ENCODE measurements at regions not wholly inside any gene's neighbourhood (a gene's known extent, or its start where the extent isn't known, plus 50 kb on each side); places are given as distances from the start of the nearest gene placed in this dataset.

GRCh38 chr12:33323823-33324222 lies 115.8 kb downstream of the SYT10 start:
- Histone ChIP-seq H3K27me3 (ENCODE audit: control insufficient read depth, insufficient read depth, low read length) (no peaks in the 10 kb centered on the region), H3K4me1 (ENCODE audit: control insufficient read depth, insufficient read depth, low read length) (no peaks in the 10 kb centered on the region), H3K36me3 (ENCODE audit: control insufficient read depth, insufficient read depth, low read length) (no peaks in the 10 kb centered on the region), H3K9ac (ENCODE audit: low read depth, low read length) (no peak overlapping the region), H3K4me3 (ENCODE audit: low read depth, low read length) (no peak overlapping the region), H3K27ac (ENCODE audit: low read depth, low read length) (no peak overlapping the region), H3K9me3 (ENCODE audit: control insufficient read depth, insufficient read depth, low read length) (no peaks in the 10 kb centered on the region)

GRCh38 chr12:33322519-33322918 lies 117.1 kb downstream of the SYT10 start:
- H3K27me3 ChIP-seq (ENCODE audit: control insufficient read depth, insufficient read depth, low read length) = no peaks in the 10 kb centered on the region
- H3K36me3 ChIP-seq (ENCODE audit: control insufficient read depth, insufficient read depth, low read length) = no peaks in the 10 kb centered on the region
- no peak overlapping the region for H3K4me3 ChIP-seq (ENCODE audit: low read depth, low read length)
- H3K27ac ChIP-seq (ENCODE audit: low read depth, low read length) = no peak overlapping the region
- H3K9ac ChIP-seq (ENCODE audit: low read depth, low read length) = no peak overlapping the region
- no peaks in the 10 kb centered on the region for H3K9me3 ChIP-seq (ENCODE audit: control insufficient read depth, insufficient read depth, low read length)
- no peaks in the 10 kb centered on the region for H3K4me1 ChIP-seq (ENCODE audit: control insufficient read depth, insufficient read depth, low read length)

- Histone ChIP-seq H3K27ac (ENCODE audit: low read depth, low read length) (no peak overlapping the region), H3K27me3 (ENCODE audit: control insufficient read depth, insufficient read depth, low read length) (no peaks in the 10 kb centered on the region)
These were observed 121.9 kb downstream of the SYT10 start for GRCh38 chr12:33317746-33318145.

GRCh38 chr12:33314223-33314622 lies 125.4 kb downstream of the SYT10 start:
- H3K27me3 ChIP-seq (ENCODE audit: control insufficient read depth, insufficient read depth, low read length) = no peaks in the 10 kb centered on the region
- H3K9me3 ChIP-seq (ENCODE audit: control insufficient read depth, insufficient read depth, low read length) = peaks cover 10% of the 10 kb centered on the region; the same call in 1 of the 2 replicates
- no peaks in the 10 kb centered on the region for H3K36me3 ChIP-seq (ENCODE audit: control insufficient read depth, insufficient read depth, low read length)
- H3K27ac ChIP-seq (ENCODE audit: low read depth, low read length) = no peak overlapping the region
- peaks cover 4% of the 10 kb centered on the region; the same call in 1 of the 2 replicates for H3K4me1 ChIP-seq (ENCODE audit: control insufficient read depth, insufficient read depth, low read length)
- H3K4me3 ChIP-seq (ENCODE audit: low read depth, low read length) = no peak overlapping the region
- no peak overlapping the region for H3K9ac ChIP-seq (ENCODE audit: low read depth, low read length)

More at GRCh38 chr12:33317746-33318145, 121.9 kb downstream of the SYT10 start:
- Histone ChIP-seq H3K4me3 (ENCODE audit: low read depth, low read length) (no peak overlapping the region), H3K9ac (ENCODE audit: low read depth, low read length) (no peak overlapping the region), H3K36me3 (ENCODE audit: control insufficient read depth, insufficient read depth, low read length) (no peaks in the 10 kb centered on the region), H3K9me3 (ENCODE audit: control insufficient read depth, insufficient read depth, low read length) (no peaks in the 10 kb centered on the region), H3K4me1 (ENCODE audit: control insufficient read depth, insufficient read depth, low read length) (no peaks in the 10 kb centered on the region)

GRCh38 chr12:33313476-33313875 lies 126.1 kb downstream of the SYT10 start:
- no peaks in the 10 kb centered on the region for H3K27me3 ChIP-seq (ENCODE audit: control insufficient read depth, insufficient read depth, low read length)
- H3K36me3 ChIP-seq (ENCODE audit: control insufficient read depth, insufficient read depth, low read length) = no peaks in the 10 kb centered on the region
- H3K4me3 ChIP-seq (ENCODE audit: low read depth, low read length) = no peak overlapping the region
- no peak overlapping the region for H3K9ac ChIP-seq (ENCODE audit: low read depth, low read length)
- no peak overlapping the region for H3K27ac ChIP-seq (ENCODE audit: low read depth, low read length)
- peaks cover 4% of the 10 kb centered on the region; the same call in 1 of the 2 replicates for H3K4me1 ChIP-seq (ENCODE audit: control insufficient read depth, insufficient read depth, low read length)
- peaks cover 12% of the 10 kb centered on the region for H3K9me3 ChIP-seq (ENCODE audit: control insufficient read depth, insufficient read depth, low read length)

GRCh38 chr12:33310471-33310870 lies 129.1 kb downstream of the SYT10 start:
- Histone ChIP-seq H3K4me1 (ENCODE audit: control insufficient read depth, insufficient read depth, low read length) (peaks cover 4% of the 10 kb centered on the region; the same call in 1 of the 2 replicates), H3K4me3 (ENCODE audit: low read depth, low read length) (no peak overlapping the region), H3K36me3 (ENCODE audit: control insufficient read depth, insufficient read depth, low read length) (no peaks in the 10 kb centered on the region), H3K27ac (ENCODE audit: low read depth, low read length) (no peak overlapping the region), H3K9ac (ENCODE audit: low read depth, low read length) (no peak overlapping the region), H3K27me3 (ENCODE audit: control insufficient read depth, insufficient read depth, low read length) (no peaks in the 10 kb centered on the region), H3K9me3 (ENCODE audit: control insufficient read depth, insufficient read depth, low read length) (peaks cover 12% of the 10 kb centered on the region)

GRCh38 chr12:33304176-33304575 lies 135.4 kb downstream of the SYT10 start:
- Histone ChIP-seq H3K9me3 (ENCODE audit: control insufficient read depth, insufficient read depth, low read length) (peaks cover 4% of the 10 kb centered on the region; the same call in 1 of the 2 replicates), H3K4me1 (ENCODE audit: control insufficient read depth, insufficient read depth, low read length) (no peaks in the 10 kb centered on the region), H3K36me3 (ENCODE audit: control insufficient read depth, insufficient read depth, low read length) (no peaks in the 10 kb centered on the region), H3K27me3 (ENCODE audit: control insufficient read depth, insufficient read depth, low read length) (no peaks in the 10 kb centered on the region), H3K9ac (ENCODE audit: low read depth, low read length) (no peak overlapping the region), H3K27ac (ENCODE audit: low read depth, low read length) (no peak overlapping the region), H3K4me3 (ENCODE audit: low read depth, low read length) (no peak overlapping the region)

- no peak overlapping the region for H3K9ac ChIP-seq (ENCODE audit: low read depth, low read length)
These were observed 143.1 kb downstream of the SYT10 start for GRCh38 chr12:33296529-33296928.

GRCh38 chr12:33290703-33291102 lies 148.9 kb downstream of the SYT10 start:
- H3K36me3 ChIP-seq (ENCODE audit: control insufficient read depth, insufficient read depth, low read length) = no peaks in the 10 kb centered on the region
- no peak overlapping the region for H3K27ac ChIP-seq (ENCODE audit: low read depth, low read length)
- no peaks in the 10 kb centered on the region for H3K4me1 ChIP-seq (ENCODE audit: control insufficient read depth, insufficient read depth, low read length)
- H3K27me3 ChIP-seq (ENCODE audit: control insufficient read depth, insufficient read depth, low read length) = no peaks in the 10 kb centered on the region
- no peaks in the 10 kb centered on the region for H3K9me3 ChIP-seq (ENCODE audit: control insufficient read depth, insufficient read depth, low read length)
- H3K9ac ChIP-seq (ENCODE audit: low read depth, low read length) = no peak overlapping the region
- H3K4me3 ChIP-seq (ENCODE audit: low read depth, low read length) = no peak overlapping the region

More at GRCh38 chr12:33296529-33296928, 143.1 kb downstream of the SYT10 start:
- H3K36me3 ChIP-seq (ENCODE audit: control insufficient read depth, insufficient read depth, low read length) = no peaks in the 10 kb centered on the region
- H3K4me1 ChIP-seq (ENCODE audit: control insufficient read depth, insufficient read depth, low read length) = no peaks in the 10 kb centered on the region
- no peak overlapping the region for H3K27ac ChIP-seq (ENCODE audit: low read depth, low read length)
- H3K27me3 ChIP-seq (ENCODE audit: control insufficient read depth, insufficient read depth, low read length) = no peaks in the 10 kb centered on the region
- no peak overlapping the region for H3K4me3 ChIP-seq (ENCODE audit: low read depth, low read length)
- H3K9me3 ChIP-seq (ENCODE audit: control insufficient read depth, insufficient read depth, low read length) = no peaks in the 10 kb centered on the region

GRCh38 chr12:33283054-33283453 lies 156.6 kb downstream of the SYT10 start:
- no peaks in the 10 kb centered on the region for H3K4me1 ChIP-seq (ENCODE audit: control insufficient read depth, insufficient read depth, low read length)
- H3K27me3 ChIP-seq (ENCODE audit: control insufficient read depth, insufficient read depth, low read length) = no peaks in the 10 kb centered on the region
- no peak overlapping the region for H3K9ac ChIP-seq (ENCODE audit: low read depth, low read length)
- H3K4me3 ChIP-seq (ENCODE audit: low read depth, low read length) = no peak overlapping the region
- H3K36me3 ChIP-seq (ENCODE audit: control insufficient read depth, insufficient read depth, low read length) = no peaks in the 10 kb centered on the region
- H3K27ac ChIP-seq (ENCODE audit: low read depth, low read length) = no peak overlapping the region
- H3K9me3 ChIP-seq (ENCODE audit: control insufficient read depth, insufficient read depth, low read length) = peaks cover 44% of the 10 kb centered on the region

- H3K27ac ChIP-seq (ENCODE audit: low read depth, low read length) = no peak overlapping the region
- H3K4me3 ChIP-seq (ENCODE audit: low read depth, low read length) = no peak overlapping the region
- H3K9ac ChIP-seq (ENCODE audit: low read depth, low read length) = no peak overlapping the region
- H3K4me1 ChIP-seq (ENCODE audit: control insufficient read depth, insufficient read depth, low read length) = no peaks in the 10 kb centered on the region
- H3K9me3 ChIP-seq (ENCODE audit: control insufficient read depth, insufficient read depth, low read length) = peaks cover 48% of the 10 kb centered on the region
- no peaks in the 10 kb centered on the region for H3K36me3 ChIP-seq (ENCODE audit: control insufficient read depth, insufficient read depth, low read length)
- no peaks in the 10 kb centered on the region for H3K27me3 ChIP-seq (ENCODE audit: control insufficient read depth, insufficient read depth, low read length)
These were observed 162.2 kb downstream of the SYT10 start for GRCh38 chr12:33277376-33277775.

- no peaks in the 10 kb centered on the region for H3K4me1 ChIP-seq (ENCODE audit: control insufficient read depth, insufficient read depth, low read length)
- H3K9ac ChIP-seq (ENCODE audit: low read depth, low read length) = no peak overlapping the region
- no peaks in the 10 kb centered on the region for H3K36me3 ChIP-seq (ENCODE audit: control insufficient read depth, insufficient read depth, low read length)
- H3K27me3 ChIP-seq (ENCODE audit: control insufficient read depth, insufficient read depth, low read length) = no peaks in the 10 kb centered on the region
- H3K9me3 ChIP-seq (ENCODE audit: control insufficient read depth, insufficient read depth, low read length) = no peaks in the 10 kb centered on the region
- H3K4me3 ChIP-seq (ENCODE audit: low read depth, low read length) = no peak overlapping the region
- no peak overlapping the region for H3K27ac ChIP-seq (ENCODE audit: low read depth, low read length)
These were observed 172.0 kb downstream of the SYT10 start for GRCh38 chr12:33267641-33268040.

Measured in HUES48 (cell line).